Neural progenitor cell (in vitro differentiated cells): ENCODE measurements at regions not wholly inside any gene's neighbourhood (a gene's known extent, or its start where the extent isn't known, plus 50 kb on each side); places are given as distances from the start of the nearest gene placed in this dataset.
A peak's percentile ranks its signal among the peaks of the same experiment; 100 is the strongest.

Experiments
- DNase-seq: peaks from one replicate; pipeline ENCODE4 v3.0.0-alpha.2; 2016; ENCODE audit warnings: low spot score
- H2AFZ ChIP-seq: fragments of 200-600 bp; sonication (generic); replicated peaks from 2 replicates; pipeline ENCODE4 v1.6.1; 2016; ENCODE audit warnings: antibody characterized with exemption
- H3F3A ChIP-seq: fragments of 200-600 bp; sonication (generic); 2 replicates; pipeline ENCODE4 v1.6.1; 2016; ENCODE audit warnings: antibody characterized with exemption, low read depth
- H3K27ac ChIP-seq: fragments of 200-600 bp; sonication (generic); 2 replicates; pipeline ENCODE4 v1.5.1; 2016; ENCODE audit warnings: mild to moderate bottlenecking
- H3K27me3 ChIP-seq: fragments of 200-600 bp; sonication (generic); 2 replicates; pipeline ENCODE4 v1.6.1; 2016; ENCODE audit warnings: mild to moderate bottlenecking, moderate library complexity
- H3K36me3 ChIP-seq: fragments of 200-600 bp; sonication (generic); 2 replicates; pipeline ENCODE4 v1.5.1; 2016
- H3K4me1 ChIP-seq: fragments of 200-600 bp; sonication (generic); 2 replicates; pipeline ENCODE4 v1.6.1; 2016; ENCODE audit warnings: mixed run types
- H3K4me2 ChIP-seq: fragments of 200-600 bp; sonication (generic); 2 replicates; pipeline ENCODE4 v1.6.1; 2016
- H3K4me3 ChIP-seq: fragments of 200-600 bp; sonication (generic); 2 replicates; pipeline ENCODE4 v1.5.1; 2016
- H3K79me2 ChIP-seq: fragments of 200-600 bp; sonication (generic); 2 replicates; pipeline ENCODE4 v1.6.1; 2016; ENCODE audit warnings: low read depth
- H3K9ac ChIP-seq: fragments of 200-600 bp; sonication (generic); 2 replicates; pipeline ENCODE4 v1.6.1; 2016
- H3K9me3 ChIP-seq: fragments of 200-600 bp; sonication (generic); 2 replicates; pipeline ENCODE4 v1.5.1; 2016; ENCODE audit warnings: low read depth
- H4K20me1 ChIP-seq: fragments of 200-600 bp; sonication (generic); 2 replicates; pipeline ENCODE4 v1.6.1; 2016; ENCODE audit warnings: low read depth
- H3K27ac Mint-ChIP-seq: 3 replicates; pipeline ENCODE4 v1.8.0; 2021; ENCODE audit warnings: mixed read lengths
- H3K27me3 Mint-ChIP-seq: 2 replicates; pipeline ENCODE4 v1.8.0; 2022; ENCODE audit warnings: low read depth, mild to moderate bottlenecking, inconsistent platforms, moderate library complexity, mixed read lengths; ENCODE audit not compliant: insufficient read depth
- H3K36me3 Mint-ChIP-seq: 3 replicates; pipeline ENCODE4 v1.8.0; 2021; ENCODE audit warnings: mixed read lengths
- H3K4me1 Mint-ChIP-seq: 3 replicates; pipeline ENCODE4 v1.8.0; 2021; ENCODE audit warnings: mixed read lengths
- H3K4me3 Mint-ChIP-seq: 3 replicates; pipeline ENCODE4 v1.8.0; 2021; ENCODE audit warnings: mild to moderate bottlenecking, moderate library complexity, mixed read lengths
- H3K9me3 Mint-ChIP-seq: 3 replicates; pipeline ENCODE4 v1.8.0; 2020; ENCODE audit warnings: mixed read lengths
- CTCF ChIP-seq: fragments of 200-600 bp; sonication (generic); IDR thresholded peaks from 2 replicates; pipeline ENCODE4 v1.5.1; 2017; ENCODE audit warnings: antibody characterized with exemption, mild to moderate bottlenecking
- EZH2phosphoT487 ChIP-seq: fragments of 200-600 bp; sonication (generic); IDR thresholded peaks from 2 replicates; pipeline ENCODE4 v1.6.1; 2017; ENCODE audit warnings: antibody characterized with exemption

- Histone ChIP-seq H3K27me3 (no peaks in the 10 kb centered on the region), H3K4me2 (no peak overlapping the region), H3K9me3 (no peaks in the 10 kb centered on the region), H3K36me3 (no peaks in the 10 kb centered on the region), H3K27ac (no peak overlapping the region), H4K20me1 (no peaks in the 10 kb centered on the region), H3F3A (no peaks in the 10 kb centered on the region), H3K4me3 (no peak overlapping the region), H3K4me1 (no peaks in the 10 kb centered on the region), H3K79me2 (no peaks in the 10 kb centered on the region), H3K9ac (no peak overlapping the region), H2AFZ (no peak overlapping the region)
- TF ChIP-seq CTCF (peak; percentile 26), EZH2phosphoT487 (no peak)
- H3K27me3 Mint-ChIP-seq = no peaks in the 10 kb centered on the region
- no peaks in the 10 kb centered on the region for H3K36me3 Mint-ChIP-seq
- DNase-seq = peak; percentile 18
- no peaks in the 10 kb centered on the region for H3K9me3 Mint-ChIP-seq
- H3K4me3 Mint-ChIP-seq = no peak overlapping the region
- no peak overlapping the region for H3K27ac Mint-ChIP-seq
- H3K4me1 Mint-ChIP-seq = no peaks in the 10 kb centered on the region
Measured at GRCh38 chr1:60126723-60127122, 53.2 kb upstream of the C1orf87 start.
